Glutamatergic neuron (in vitro differentiated cells): ENCODE measurements at regions not wholly inside any gene's neighbourhood (a gene's known extent, or its start where the extent isn't known, plus 50 kb on each side); places are given as distances from the start of the nearest gene placed in this dataset.

Source experiments
- DNase-seq: peaks from one replicate; pipeline ENCODE4 v3.0.0; 2022
- H3K27ac Mint-ChIP-seq: one replicate; pipeline ENCODE4 v1.8.0; 2020; ENCODE audit warnings: mild to moderate bottlenecking, mixed read lengths, inconsistent platforms; ENCODE audit not compliant: unreplicated experiment
- H3K27me3 Mint-ChIP-seq: one replicate; pipeline ENCODE4 v1.8.0; 2020; ENCODE audit warnings: mild to moderate bottlenecking, moderate library complexity, mixed read lengths, inconsistent platforms; ENCODE audit not compliant: unreplicated experiment
- H3K36me3 Mint-ChIP-seq: one replicate; pipeline ENCODE4 v1.8.0; 2020; ENCODE audit warnings: mild to moderate bottlenecking, mixed read lengths, inconsistent platforms; ENCODE audit not compliant: unreplicated experiment
- H3K4me1 Mint-ChIP-seq: one replicate; pipeline ENCODE4 v1.8.0; 2020; ENCODE audit warnings: mild to moderate bottlenecking, low read depth, mixed read lengths, inconsistent platforms; ENCODE audit not compliant: unreplicated experiment
- H3K4me3 Mint-ChIP-seq: one replicate; pipeline ENCODE4 v1.8.0; 2020; ENCODE audit warnings: mild to moderate bottlenecking, mixed read lengths, inconsistent platforms; ENCODE audit not compliant: unreplicated experiment
- H3K9me3 Mint-ChIP-seq: one replicate; pipeline ENCODE4 v1.8.0; 2020; ENCODE audit warnings: mild to moderate bottlenecking, moderate library complexity, mixed read lengths, inconsistent platforms; ENCODE audit not compliant: unreplicated experiment
- CTCF ChIP-seq: fragments of 200-600 bp; sonication (generic); IDR thresholded peaks from one replicate; pipeline ENCODE4 v1.5.0; 2021; ENCODE audit not compliant: partially characterized antibody, unreplicated experiment

GRCh38 chr17:77867976-77868713, 90.4 kb upstream of the TNRC6C start:
- Mint-ChIP-seq H3K27me3 (peaks cover 9% of the 10 kb centered on the region), H3K27ac (no peak overlapping the region)
- no peak for TF ChIP-seq CTCF

DNA sequence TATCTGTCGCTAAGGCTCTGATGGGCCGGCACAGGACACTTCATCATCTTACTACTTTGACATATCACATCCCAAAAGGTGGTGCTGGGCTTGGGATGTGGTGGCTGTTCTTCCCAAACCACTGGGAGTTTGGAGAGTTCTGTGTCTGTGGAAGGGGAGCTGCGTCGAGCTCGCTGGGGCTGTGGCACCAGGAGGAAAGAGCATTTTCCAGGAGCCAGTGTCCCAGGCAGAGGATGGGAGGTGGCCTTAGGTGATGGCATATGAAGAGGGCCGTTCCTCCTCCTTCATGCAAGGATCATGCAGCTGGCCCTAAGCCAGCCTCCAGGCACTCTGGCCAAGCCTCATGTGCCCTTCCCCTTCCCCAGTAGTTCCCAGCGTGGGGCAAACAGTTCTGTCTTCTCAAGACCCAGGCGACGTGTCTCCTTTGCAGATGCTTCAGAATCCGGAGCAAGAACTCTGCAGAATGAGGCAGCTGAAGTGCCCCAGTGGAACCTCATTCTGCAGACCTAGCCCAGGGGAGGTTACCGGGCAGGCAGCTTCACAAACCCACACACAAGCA, 89.4 kb upstream of the TNRC6C start:
- peak; percentile 8 for DNase-seq
- H3K36me3 Mint-ChIP-seq, result peaks cover 4% of the 10 kb centered on the region
- peaks cover 23% of the 10 kb centered on the region for H3K4me1 Mint-ChIP-seq
- TF ChIP-seq CTCF, result no peak
- H3K27ac Mint-ChIP-seq, result no peak overlapping the region
- no peak overlapping the region for H3K4me3 Mint-ChIP-seq
- peaks cover 8% of the 10 kb centered on the region for H3K27me3 Mint-ChIP-seq
- peaks cover 13% of the 10 kb centered on the region for H3K9me3 Mint-ChIP-seq

More at GRCh38 chr17:77867976-77868713, 90.4 kb upstream of the TNRC6C start:
- Mint-ChIP-seq H3K36me3 (peaks cover 4% of the 10 kb centered on the region), H3K4me3 (no peak overlapping the region), H3K4me1 (peaks cover 25% of the 10 kb centered on the region), H3K9me3 (peaks cover 11% of the 10 kb centered on the region)
- DNase-seq, result peak; percentile 14

- peaks cover 8% of the 10 kb centered on the region for H3K27me3 Mint-ChIP-seq
Observed at GRCh38 chr17:77869665-77870132, 88.8 kb upstream of the TNRC6C start.

GRCh38 chr17:77872199-77872598, 86.3 kb upstream of the TNRC6C start:
- Mint-ChIP-seq H3K36me3 (peaks cover 13% of the 10 kb centered on the region), H3K4me3 (no peak overlapping the region), H3K4me1 (peaks cover 7% of the 10 kb centered on the region), H3K9me3 (peaks cover 13% of the 10 kb centered on the region), H3K27ac (no peak overlapping the region), H3K27me3 (peaks cover 7% of the 10 kb centered on the region)
- no peak for DNase-seq
- TF ChIP-seq CTCF, result no peak

More at GRCh38 chr17:77869665-77870132, 88.8 kb upstream of the TNRC6C start:
- no peak for TF ChIP-seq CTCF
- Mint-ChIP-seq H3K36me3 (peaks cover 4% of the 10 kb centered on the region), H3K27ac (no peak overlapping the region), H3K4me1 (peaks cover 17% of the 10 kb centered on the region), H3K9me3 (peaks cover 11% of the 10 kb centered on the region), H3K4me3 (no peak overlapping the region)
- DNase-seq, result peak; percentile 4
